ENCODE measurements at regions not wholly inside any gene's neighbourhood (a gene's known extent, or its start where the extent isn't known, plus 50 kb on each side); places are given as distances from the start of the nearest gene placed in this dataset.

DNA sequence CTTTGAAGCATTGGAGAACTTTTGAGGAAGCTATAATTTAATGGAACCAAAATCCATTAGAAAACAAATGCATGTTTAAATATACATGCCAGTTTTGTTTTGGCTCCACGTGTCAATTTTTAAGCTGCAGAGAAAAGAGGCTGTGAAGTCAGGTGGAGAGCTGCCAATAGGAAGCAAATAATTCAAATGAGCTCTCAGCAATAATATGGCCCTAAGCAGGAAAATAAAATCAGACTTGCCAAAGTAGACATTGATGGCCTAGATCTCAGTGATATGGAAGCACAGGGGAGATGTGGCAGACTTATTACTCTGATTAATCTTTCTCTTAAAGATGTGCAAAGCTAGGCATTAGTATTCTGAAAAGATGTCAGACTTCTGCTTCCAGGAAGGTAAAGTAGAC is 769.8 kb upstream of the NDST4 start:
- FAIRE-seq = no peak

- no peak for FAIRE-seq
Observed at GRCh38 chr4:115873048-115873447, 759.6 kb upstream of the NDST4 start.

DNA sequence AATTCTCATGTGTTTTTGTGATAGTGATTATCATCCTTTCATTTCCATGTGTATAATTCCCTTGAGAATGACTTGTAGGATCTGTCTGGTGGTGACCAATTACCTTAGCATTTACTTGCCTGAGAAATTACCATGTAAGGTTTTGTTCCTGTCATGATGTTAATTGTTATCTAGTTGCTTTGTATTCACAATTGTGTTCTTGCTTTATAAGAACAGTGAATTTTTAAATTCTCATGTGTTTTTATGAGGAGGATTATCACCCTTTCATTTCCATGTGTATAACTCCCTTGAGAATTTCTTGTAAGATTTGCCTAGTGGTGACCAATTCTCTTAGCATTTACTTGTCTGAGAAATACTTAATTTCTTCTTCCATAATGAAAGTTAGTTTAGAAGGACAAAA is 758.2 kb upstream of the NDST4 start:
- FAIRE-seq = no peak

DNA sequence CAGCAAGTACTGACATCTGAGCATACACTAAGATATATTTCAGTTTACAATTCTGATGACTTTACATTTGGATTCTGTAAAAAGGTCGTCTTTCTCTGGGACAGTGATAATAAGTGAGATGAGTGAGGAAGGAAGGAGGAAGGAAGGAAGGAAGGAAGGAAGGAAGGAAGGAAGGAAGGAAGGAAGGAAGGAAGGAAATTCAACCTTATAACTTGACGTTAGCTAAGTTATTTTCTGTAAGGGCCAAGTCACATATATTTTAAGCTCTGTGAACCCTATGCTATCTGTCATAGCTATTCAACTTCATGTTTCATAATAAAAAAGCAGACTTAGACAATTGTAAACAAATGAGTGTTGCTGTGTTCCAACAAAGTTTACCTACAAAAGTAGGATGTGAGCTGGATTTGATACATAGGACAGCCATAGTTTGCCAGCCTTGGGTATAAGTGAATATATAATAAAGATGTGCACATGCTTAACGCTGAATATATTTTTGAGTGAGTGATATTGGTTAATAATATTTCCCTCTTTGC is 753.0 kb upstream of the NDST4 start:
- FAIRE-seq = no peak

DNA sequence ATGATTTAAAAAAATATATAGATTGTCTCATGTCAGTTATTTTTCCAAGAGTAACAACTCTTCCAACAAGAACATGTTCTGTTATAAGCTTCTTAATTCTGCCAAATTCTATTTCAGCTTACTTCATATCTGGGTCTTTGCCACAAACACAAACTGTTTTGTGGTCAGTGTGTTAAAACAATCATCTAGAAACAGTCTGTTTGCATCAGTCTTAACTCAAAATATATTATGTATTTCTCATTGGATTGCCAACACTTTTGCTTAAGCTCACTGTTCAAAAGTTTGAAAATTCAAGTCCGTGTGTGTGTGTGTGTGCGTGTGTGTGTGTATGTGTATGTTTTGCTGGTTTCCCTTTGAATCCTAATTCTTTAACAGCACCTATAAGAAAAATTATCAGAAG is 752.3 kb upstream of the NDST4 start:
- no peak for FAIRE-seq

- no peak for FAIRE-seq
Observed at GRCh38 chr4:115852767-115853091, 739.3 kb upstream of the NDST4 start.

- FAIRE-seq = no peak
Observed at GRCh38 chr4:115851918-115852766, 738.7 kb upstream of the NDST4 start.

GRCh38 chr4:115850799-115851509 is 737.5 kb upstream of the NDST4 start:
- FAIRE-seq = no peak

DNA sequence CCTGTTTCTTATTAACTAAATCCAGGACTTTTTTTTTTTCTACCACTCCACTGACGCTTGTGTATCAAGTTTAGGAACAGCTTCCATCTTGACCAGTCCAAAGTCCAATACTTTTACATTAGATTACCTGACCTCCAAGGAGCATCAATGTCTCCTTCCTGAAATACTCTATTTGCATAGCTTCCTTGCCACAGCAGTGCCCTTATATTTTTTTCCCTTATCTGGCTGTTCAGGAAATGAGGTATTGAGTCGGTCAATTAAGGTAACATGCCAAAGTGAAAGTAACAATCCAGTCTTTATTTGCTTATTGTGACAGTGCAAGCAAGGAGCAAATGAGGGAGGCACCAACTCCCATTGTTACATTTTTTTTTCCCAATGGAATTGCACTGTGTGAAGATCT is 730.8 kb upstream of the NDST4 start:
- FAIRE-seq = no peak

- no peak for FAIRE-seq
Observed at GRCh38 chr4:115841871-115842270, 728.5 kb upstream of the NDST4 start.

DNA sequence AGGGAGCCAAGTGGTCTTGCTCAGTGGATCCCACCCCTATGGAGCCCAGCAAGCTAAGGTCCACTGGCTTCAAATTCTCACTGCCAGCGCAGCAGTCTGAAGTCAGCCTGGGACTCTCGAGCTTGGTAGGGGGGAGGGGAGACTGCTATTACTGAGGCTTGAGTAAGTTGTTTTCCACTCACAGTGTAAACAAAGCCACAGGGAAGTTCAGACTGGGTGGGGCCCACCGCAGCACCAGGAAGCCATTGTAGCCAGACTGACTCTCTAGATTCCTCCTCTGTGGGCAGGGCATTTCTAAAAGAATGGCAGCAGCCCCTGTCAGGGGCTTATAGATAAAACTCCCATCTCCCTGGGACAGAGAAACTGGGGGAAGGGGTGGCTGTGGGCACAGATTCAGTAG is 721.0 kb upstream of the NDST4 start:
- no peak for FAIRE-seq

DNA sequence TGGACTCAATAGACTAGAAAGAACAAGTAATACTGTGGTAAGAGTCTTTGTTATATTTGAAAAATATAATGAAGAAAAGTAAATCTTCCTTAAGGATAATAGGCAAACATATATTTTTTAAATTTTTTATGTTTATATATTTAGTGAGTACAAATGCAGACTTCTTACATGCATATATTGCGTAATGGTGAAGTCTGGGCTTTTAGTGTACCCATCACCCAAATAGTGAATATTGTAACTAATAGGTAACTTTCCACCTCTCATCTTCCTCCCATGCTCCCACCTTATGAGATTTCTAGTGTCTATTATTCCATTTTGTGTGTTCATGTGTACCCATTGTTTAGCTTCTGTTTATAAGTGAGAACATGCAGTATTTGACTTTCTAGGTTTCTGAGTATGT is 711.2 kb upstream of the NDST4 start:
- FAIRE-seq = no peak

DNA sequence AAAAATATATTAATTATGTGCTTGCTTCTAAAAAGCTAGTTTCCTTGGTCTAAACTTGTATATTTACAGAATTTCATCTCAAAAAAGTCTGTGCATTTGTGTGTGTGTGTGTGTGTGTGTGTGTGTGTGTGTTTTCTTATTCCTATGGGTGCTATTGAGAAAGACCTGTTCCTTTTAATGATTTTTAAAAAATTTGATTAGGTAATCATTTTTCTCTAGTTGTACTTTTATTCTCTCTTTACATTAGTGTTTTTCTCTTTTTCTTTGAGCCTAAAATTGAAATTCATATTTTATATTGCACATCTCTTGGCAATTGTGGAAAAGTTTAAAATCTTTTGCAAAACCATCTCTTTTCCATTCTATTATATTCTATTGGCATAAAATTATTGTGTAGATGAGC is 690.4 kb upstream of the NDST4 start:
- no peak for FAIRE-seq

DNA sequence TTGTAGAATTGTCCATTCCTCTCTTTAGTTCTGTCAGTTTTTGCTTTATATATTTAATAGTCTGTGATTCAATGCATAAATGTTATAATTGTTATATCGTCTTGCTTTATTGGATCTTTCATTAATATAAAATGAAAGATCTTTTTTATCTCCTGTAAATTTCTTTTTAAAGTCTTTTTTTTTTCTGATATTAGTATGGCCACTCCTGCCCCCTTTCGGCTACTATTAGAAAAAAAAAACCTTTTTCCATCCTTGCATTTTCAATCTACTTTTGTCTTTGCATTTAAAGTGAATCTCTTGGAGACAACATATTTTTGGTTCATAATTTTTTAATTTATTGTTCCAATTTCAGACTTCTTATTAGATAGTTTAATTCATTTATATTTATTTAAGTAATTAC is 677.4 kb upstream of the NDST4 start:
- no peak for FAIRE-seq

- no peak for FAIRE-seq
Observed at GRCh38 chr4:115781528-115782146, 668.2 kb upstream of the NDST4 start.

- FAIRE-seq = no peak
Observed at GRCh38 chr4:115780835-115781234, 667.4 kb upstream of the NDST4 start.

GRCh38 chr4:115780268-115780667 is 666.8 kb upstream of the NDST4 start:
- no peak for FAIRE-seq

DNA sequence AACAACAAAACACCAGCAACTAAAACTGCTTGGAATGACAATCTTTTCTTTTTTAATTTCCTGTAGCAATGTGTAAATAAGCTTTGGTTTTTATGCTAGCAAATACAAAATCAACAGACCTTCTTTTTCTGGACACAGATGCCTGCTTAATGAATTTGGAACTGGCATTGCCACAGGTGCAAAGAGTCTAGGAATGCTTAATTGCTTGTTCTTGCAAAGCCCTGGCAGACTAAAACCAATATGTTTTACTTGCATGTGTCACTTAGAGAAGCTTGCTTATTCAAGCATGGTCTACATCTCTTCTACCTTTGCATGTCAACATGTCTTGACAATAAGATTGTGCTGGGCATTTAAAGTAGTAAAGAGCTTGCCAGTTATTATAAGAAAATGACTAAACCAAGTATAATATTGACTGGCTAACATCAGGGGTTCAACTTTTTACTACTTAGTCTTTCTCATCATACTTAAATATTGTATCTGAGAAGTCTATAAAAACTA is 656.7 kb upstream of the NDST4 start:
- FAIRE-seq = no peak

DNA sequence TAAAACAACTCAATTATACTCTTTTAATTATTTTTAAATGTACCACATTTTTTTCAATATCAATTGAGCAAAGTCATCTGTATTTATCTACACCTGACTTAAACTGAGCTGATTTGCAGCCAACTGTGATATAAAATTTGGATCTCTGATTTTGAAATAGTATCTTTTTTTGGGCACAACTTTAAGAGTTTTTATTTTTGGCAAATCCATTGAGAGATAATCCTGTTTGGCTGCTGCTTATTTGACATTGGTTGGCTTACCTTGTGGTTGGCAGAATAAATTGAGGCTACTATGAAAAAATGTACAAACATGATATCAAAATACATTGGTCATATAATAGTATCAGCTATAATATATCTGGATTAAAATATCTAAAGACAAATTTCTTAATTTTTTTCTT is 656.0 kb upstream of the NDST4 start:
- no peak for FAIRE-seq

GRCh38 chr4:115763051-115763450 is 649.6 kb upstream of the NDST4 start:
- no peak for FAIRE-seq

- no peak for FAIRE-seq
Observed at GRCh38 chr4:115759231-115759630, 645.8 kb upstream of the NDST4 start.

DNA sequence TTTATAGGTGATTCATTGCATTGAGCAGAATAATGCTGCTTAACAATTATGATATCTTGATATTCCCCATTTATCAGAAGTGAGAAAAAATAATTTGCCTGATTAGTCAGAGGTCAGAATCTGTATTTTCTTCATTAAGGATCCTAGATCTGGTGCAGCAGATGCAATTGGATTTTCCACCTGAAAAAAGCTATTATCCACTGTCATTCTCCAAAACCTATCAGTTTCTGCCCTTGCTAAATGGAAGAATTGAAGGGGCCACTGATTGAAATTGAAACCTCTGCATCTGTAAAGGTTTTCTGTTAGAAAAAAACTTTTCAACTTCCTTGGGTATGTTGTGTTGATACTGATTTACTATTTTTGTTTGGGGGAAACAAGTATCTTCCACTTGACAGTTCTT is 636.0 kb upstream of the NDST4 start:
- FAIRE-seq = no peak

- no peak for FAIRE-seq
Observed at GRCh38 chr4:115740806-115741205, 627.4 kb upstream of the NDST4 start.

DNA sequence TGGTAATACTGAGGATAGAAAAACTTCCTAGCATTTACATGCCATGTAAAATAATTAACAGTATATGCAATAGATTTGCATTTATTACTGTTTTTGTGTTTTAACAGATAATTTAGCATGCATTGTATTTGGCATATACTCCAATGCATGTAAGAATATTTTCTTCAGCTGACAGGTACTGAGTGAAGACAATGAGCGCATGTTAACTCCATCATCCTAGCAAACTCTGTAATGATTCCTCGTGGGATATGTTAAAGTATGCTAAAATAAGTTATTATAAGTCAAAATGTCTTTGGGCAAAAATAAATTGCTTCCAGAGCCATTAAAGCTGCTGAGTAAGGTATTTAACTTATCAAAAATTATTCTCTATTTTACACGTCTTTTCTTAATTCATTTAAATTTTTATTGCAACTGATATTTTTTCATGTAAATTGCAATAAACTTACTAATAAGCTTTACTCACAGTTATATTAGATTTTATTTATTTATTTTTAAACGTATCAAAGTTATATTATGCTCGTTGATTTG is 616.4 kb upstream of the NDST4 start:
- no peak for FAIRE-seq

Data from islet of Langerhans (tissue), 1 donor.